ENCODE measurements at regions not wholly inside any gene's neighbourhood (a gene's known extent, or its start where the extent isn't known, plus 50 kb on each side); places are given as distances from the start of the nearest gene placed in this dataset.

- DNase-seq (ENCODE audit: extremely low read depth in 1 of 4, low spot score in 3 of 4), result no peak
- BruUV-seq (replicated peaks), result no TSS peak
- CTCF ChIA-PET (ENCODE audit: low intra/inter-chr PET ratio), result no interaction called here
- Histone ChIP-seq H3K9me1 (ENCODE audit: control insufficient read depth, insufficient read depth, low read length) (no peaks in the 10 kb centered on the region), H3K27ac (ENCODE audit: extremely low read depth, low read depth, low read length) (no peak overlapping the region), H3K4me2 (ENCODE audit: insufficient read depth, low read length) (no peak overlapping the region), H3K4me3 (no peak overlapping the region), H3K9me3 (replicated peaks; ENCODE audit: control insufficient read depth, insufficient read depth, low read depth, low read length) (no peaks in the 10 kb centered on the region), H3K27me3 (ENCODE audit: control insufficient read depth in 2 of 2, insufficient read depth in 2 of 2, low read length in 2 of 2) (no peaks in the 10 kb centered on the region), H4K20me1 (replicated peaks; ENCODE audit: control insufficient read depth, insufficient read depth, low read length) (no peaks in the 10 kb centered on the region), H3K36me3 (ENCODE audit: control insufficient read depth, insufficient read depth, low read length) (no peaks in the 10 kb centered on the region), H3K79me2 (ENCODE audit: control insufficient read depth, insufficient read depth, low read length) (no peaks in the 10 kb centered on the region), H2AFZ (ENCODE audit: low read depth, low read length) (no peak overlapping the region), H3K4me1 (replicated peaks in 1 of 2; ENCODE audit: control insufficient read depth in 2 of 2, insufficient read depth in 2 of 2, low read length in 2 of 2) (no peaks in the 10 kb centered on the region), H3K9ac (ENCODE audit: insufficient read depth in 1 of 2, low read depth in 2 of 2, low read length in 2 of 2) (no peak overlapping the region)
- 0% methylated on average over 6 of the region's 7 CpGs for WGBS (ENCODE audit: insufficient coverage, low coverage, missing lambda C conversion rate)
- POLR2A ChIA-PET, result interaction anchor here (1.3 kb wide), 1 partner anchor 10 kb away, joined by 3 read pairs; no protein-coding TSS in a partner anchor
- no peak for FAIRE-seq
- ATAC-seq, result no peak
- intact Hi-C loops (cut with micrococcal nuclease) (no loop called here), in situ Hi-C loops (cut with MboI) (loop anchor here (25.0 kb wide), 1 partner anchor 626 kb away; no protein-coding TSS in a partner anchor)
- TF ChIP-seq BRD9 (IDR thresholded peaks at IDR 0.05; ENCODE audit: low read depth, partially characterized antibody) (no peak), ZNF134 (CRISPR knock-in tag; conservative IDR thresholded peaks at IDR 0.05) (no peak), E2F8 (IDR thresholded peaks at IDR 0.05; ENCODE audit: low read depth, partially characterized antibody) (no peak), HCFC1 (IDR thresholded peaks at IDR 0.05; ENCODE audit: low read depth, low read length) (no peak), BRF2 (IDR thresholded peaks at IDR 0.05; ENCODE audit: borderline replicate concordance, insufficient read depth, insufficient read length) (no peak), MBD1 (CRISPR knock-in tag; IDR thresholded peaks at IDR 0.05) (no peak), ZNF354B (CRISPR knock-in tag; IDR thresholded peaks at IDR 0.05) (no peak), HOXB6 (CRISPR knock-in tag; IDR thresholded peaks at IDR 0.05; ENCODE audit: borderline replicate concordance) (no peak), KLF13 (tag; IDR thresholded peaks at IDR 0.05; ENCODE audit: borderline replicate concordance, low read depth) (no peak), ZNF217 (CRISPR knock-in tag; IDR thresholded peaks at IDR 0.05) (no peak), KLF16 (IDR thresholded peaks at IDR 0.05) (no peak), NFIX (CRISPR knock-in tag; IDR thresholded peaks at IDR 0.05; ENCODE audit: low read depth) (no peak), ATF1 (CRISPR knock-in tag; IDR thresholded peaks at IDR 0.05) (no peak), ATF1 (tag; IDR thresholded peaks at IDR 0.05) (no peak), NBN (IDR thresholded peaks at IDR 0.05; ENCODE audit: low read depth) (no peak)
These were observed 406.3 kb downstream of the COG6 start for GRCh38 chr13:40061466-40062450.
